Neuronal stem cell (in vitro differentiated cells): ENCODE measurements at regions not wholly inside any gene's neighbourhood (a gene's known extent, or its start where the extent isn't known, plus 50 kb on each side); places are given as distances from the start of the nearest gene placed in this dataset.

Source experiments
- DNase-seq: peaks from one replicate; pipeline ENCODE4 v3.0.0-alpha.2; 2013; ENCODE audit warnings: low spot score
- H2AFZ ChIP-seq: one replicate; pipeline ENCODE4 v1.6.1; 2013; ENCODE audit warnings: mild to moderate bottlenecking, low read length, inconsistent platforms
- H2AK5ac ChIP-seq: 2 replicates; pipeline ENCODE4 v1.6.1; 2013; ENCODE audit warnings: low read depth, mild to moderate bottlenecking, inconsistent platforms, low read length, moderate library complexity, mixed read lengths
- H2BK120ac ChIP-seq: 2 replicates; pipeline ENCODE4 v1.6.1; 2013; ENCODE audit warnings: low read depth, mild to moderate bottlenecking, inconsistent platforms, low read length, moderate library complexity, mixed read lengths
- H2BK12ac ChIP-seq: one replicate; pipeline ENCODE4 v1.6.1; 2013; ENCODE audit warnings: low read length, inconsistent platforms
- H2BK15ac ChIP-seq: 2 replicates; pipeline ENCODE4 v1.6.1; 2013; ENCODE audit warnings: mild to moderate bottlenecking, low read length, inconsistent platforms, mixed read lengths
- H2BK5ac ChIP-seq: one replicate; pipeline ENCODE4 v1.6.1; 2013; ENCODE audit warnings: inconsistent platforms, mild to moderate bottlenecking, low read length, moderate library complexity
- H3K14ac ChIP-seq: one replicate; pipeline ENCODE4 v1.6.1; 2013; ENCODE audit warnings: low read length, inconsistent platforms
- H3K18ac ChIP-seq: 2 replicates; pipeline ENCODE4 v1.6.1; 2013; ENCODE audit warnings: low read length, inconsistent platforms
- H3K23ac ChIP-seq: 2 replicates; pipeline ENCODE4 v1.6.1; 2013; ENCODE audit warnings: low read depth, mild to moderate bottlenecking, mixed read lengths, low read length, inconsistent platforms; ENCODE audit not compliant: poor library complexity
- H3K27ac ChIP-seq: replicated peaks from 3 replicates; pipeline ENCODE4 v1.5.1; 2013; ENCODE audit warnings: low read length, inconsistent platforms
- H3K27me3 ChIP-seq, 3 experiments: 2 replicates each; pipeline ENCODE4 v1.6.1; 2013; ENCODE audit warnings: low read length in 3 of 3, mild to moderate bottlenecking in 2 of 3, inconsistent platforms in 1 of 3, low read depth in 1 of 3, mixed read lengths in 1 of 3, moderate library complexity in 1 of 3; ENCODE audit not compliant: control insufficient read depth in 3 of 3, insufficient read depth in 3 of 3
- H3K36me3 ChIP-seq, 2 donors: replicated peaks in 1 of 2; 2 replicates each; pipeline ENCODE4 v1.6.1; 2013; ENCODE audit warnings: low read length in 2 of 2; ENCODE audit not compliant: control insufficient read depth in 2 of 2, insufficient read depth in 2 of 2
- H3K4ac ChIP-seq: 2 replicates; pipeline ENCODE4 v1.6.1; 2013; ENCODE audit warnings: inconsistent platforms, mild to moderate bottlenecking, low read length, moderate library complexity
- H3K4me1 ChIP-seq, 2 donors: 1 replicate in 1 of 2; 2 replicates in 1 of 2; pipeline ENCODE4 v1.6.1; 2013; ENCODE audit warnings: low read length in 2 of 2, low read depth in 1 of 2; ENCODE audit not compliant: control insufficient read depth in 2 of 2, insufficient read depth in 1 of 2
- H3K4me2 ChIP-seq: one replicate; pipeline ENCODE4 v1.6.1; 2013; ENCODE audit warnings: mild to moderate bottlenecking, low read length, inconsistent platforms; ENCODE audit not compliant: insufficient read depth, poor library complexity, severe bottlenecking
- H3K4me3 ChIP-seq, 2 donors: 2 replicates each; pipeline ENCODE4 v1.5.1; 2013; ENCODE audit warnings: low read length in 2 of 2, mild to moderate bottlenecking in 2 of 2, inconsistent platforms in 1 of 2, moderate library complexity in 1 of 2
- H3K79me1 ChIP-seq: one replicate; pipeline ENCODE4 v1.6.1; 2013; ENCODE audit warnings: low read depth, mild to moderate bottlenecking, inconsistent platforms, low read length, moderate library complexity
- H3K9ac ChIP-seq: one replicate; pipeline ENCODE4 v1.6.1; 2013; ENCODE audit warnings: mild to moderate bottlenecking, low read depth, low read length, inconsistent platforms; ENCODE audit not compliant: poor library complexity
- H3K9me3 ChIP-seq, 2 donors: replicated peaks in 1 of 2; 2 replicates each; pipeline versions ENCODE3 to v1.6.1; 2013; ENCODE audit warnings: low read length in 2 of 2, mild to moderate bottlenecking in 2 of 2, inconsistent platforms in 1 of 2, low read depth in 1 of 2, mixed read lengths in 1 of 2, moderate library complexity in 1 of 2; ENCODE audit not compliant: control insufficient read depth in 2 of 2, insufficient read depth in 1 of 2
- H4K8ac ChIP-seq: one replicate; pipeline ENCODE4 v1.6.1; 2013; ENCODE audit warnings: low read depth, mild to moderate bottlenecking, inconsistent platforms, low read length, moderate library complexity
- H4K91ac ChIP-seq: one replicate; pipeline ENCODE4 v1.6.1; 2013; ENCODE audit warnings: low read length, low read depth, mild to moderate bottlenecking, inconsistent platforms; ENCODE audit not compliant: poor library complexity
- WGBS, 2 donors: extraction: QIAGEN DNeasy Blood & Tissue Kit; methylation state at CpG; one replicate each; pipeline ENCODE4 v1.1.7; 2013; ENCODE audit warnings: missing lambda C conversion rate in 2 of 2, mixed read lengths in 1 of 2; ENCODE audit not compliant: insufficient read length in 2 of 2, insufficient replicate concordance in 1 of 2; ENCODE audit errors: extremely low coverage in 2 of 2; 5-methylcytosine and 5-hydroxymethylcytosine counted together

- no peak overlapping the region for H2BK120ac ChIP-seq
- no peak overlapping the region for H3K27ac ChIP-seq
- DNase-seq = no peak
- no peak overlapping the region for H2BK12ac ChIP-seq
- no peak overlapping the region for H2BK15ac ChIP-seq
- H3K79me1 ChIP-seq = no peaks in the 10 kb centered on the region
- H4K8ac ChIP-seq = no peak overlapping the region
- no peaks in the 10 kb centered on the region for H3K27me3 ChIP-seq
- no peaks in the 10 kb centered on the region for H3K36me3 ChIP-seq
- no peak overlapping the region for H2AK5ac ChIP-seq
- peaks cover 30 to 32% of the 10 kb centered on the region in 2 donors for H3K4me1 ChIP-seq
- H2BK5ac ChIP-seq = no peak overlapping the region
- no peak overlapping the region for H4K91ac ChIP-seq
- no peaks in the 10 kb centered on the region for H3K9me3 ChIP-seq
- H3K4me3 ChIP-seq = no peak overlapping the region
- no peak overlapping the region for H2AFZ ChIP-seq
- H3K4ac ChIP-seq = no peak overlapping the region
- H3K4me2 ChIP-seq = no peak overlapping the region
- H3K18ac ChIP-seq = no peak overlapping the region
- no peak overlapping the region for H3K23ac ChIP-seq
- H3K14ac ChIP-seq = no peak overlapping the region
- no CpG with 5 or more reads among the region's 10 CpGs for WGBS, 2 donors
- H3K9ac ChIP-seq = no peak overlapping the region
Observed at GRCh38 chr18:76264876-76265250, 230.2 kb downstream of the ZNF516 start.

GRCh38 chr18:76264198-76264875 is 230.7 kb downstream of the ZNF516 start:
- Histone ChIP-seq H3K4ac (no peak overlapping the region), H3K9ac (no peak overlapping the region), H3K14ac (no peak overlapping the region), H2AK5ac (no peak overlapping the region), H3K36me3 (no peaks in the 10 kb centered on the region), H2AFZ (no peak overlapping the region), H2BK15ac (no peak overlapping the region), H3K79me1 (no peaks in the 10 kb centered on the region), H3K4me1 (peaks cover 31 to 33% of the 10 kb centered on the region in 2 donors), H2BK120ac (no peak overlapping the region), H2BK5ac (no peak overlapping the region), H3K27me3 (no peaks in the 10 kb centered on the region), H3K4me3 (no peak overlapping the region), H3K4me2 (no peak overlapping the region), H3K18ac (peak overlapping the region; percentile 45), H3K23ac (no peak overlapping the region), H3K27ac (no peak overlapping the region), H4K8ac (no peak overlapping the region), H2BK12ac (peak overlapping the region; percentile 26), H4K91ac (no peak overlapping the region), H3K9me3 (no peaks in the 10 kb centered on the region)
- no peak for DNase-seq
- WGBS, 2 donors = no CpG with 5 or more reads among the region's 18 CpGs

- DNase-seq = no peak
- H3K23ac ChIP-seq = no peak overlapping the region
- peaks cover 34 to 38% of the 10 kb centered on the region in 2 donors for H3K4me1 ChIP-seq
- no peaks in the 10 kb centered on the region for H3K36me3 ChIP-seq
- peak overlapping the region; percentile 44 for H2BK15ac ChIP-seq
- no CpG with 5 or more reads among the region's 18 CpGs for WGBS, 2 donors
- no peak overlapping the region for H4K91ac ChIP-seq
- H2BK5ac ChIP-seq = no peak overlapping the region
- no peaks in the 10 kb centered on the region for H3K27me3 ChIP-seq
- H3K14ac ChIP-seq = no peak overlapping the region
- no peak overlapping the region for H3K4me3 ChIP-seq
- H4K8ac ChIP-seq = no peak overlapping the region
- H2BK120ac ChIP-seq = no peak overlapping the region
- no peak overlapping the region for H3K9ac ChIP-seq
- H3K9me3 ChIP-seq = no peaks in the 10 kb centered on the region
- no peak overlapping the region for H2AK5ac ChIP-seq
- peak overlapping the region; percentile 62 for H2AFZ ChIP-seq
- no peak overlapping the region for H3K4me2 ChIP-seq
- H3K4ac ChIP-seq = no peak overlapping the region
- no peak overlapping the region for H2BK12ac ChIP-seq
- peak overlapping the region; percentile 18 for H3K18ac ChIP-seq
- H3K79me1 ChIP-seq = no peaks in the 10 kb centered on the region
- peak overlapping the region; percentile 1 for H3K27ac ChIP-seq
Observed at GRCh38 chr18:76263046-76264005, 231.7 kb downstream of the ZNF516 start.

- no peak overlapping the region for H2BK12ac ChIP-seq
- H3K23ac ChIP-seq = no peak overlapping the region
- no peak overlapping the region for H2AK5ac ChIP-seq
- no peaks in the 10 kb centered on the region for H3K36me3 ChIP-seq
- peak overlapping the region; percentile 39 for H2AFZ ChIP-seq
- H3K18ac ChIP-seq = peak overlapping the region; percentile 46
- no peak overlapping the region for H4K91ac ChIP-seq
- no peaks in the 10 kb centered on the region for H3K9me3 ChIP-seq
- H3K27me3 ChIP-seq = no peaks in the 10 kb centered on the region
- no peak overlapping the region for H3K27ac ChIP-seq
- H3K9ac ChIP-seq = no peak overlapping the region
- no peak overlapping the region for H3K4me2 ChIP-seq
- no peak overlapping the region for H3K4ac ChIP-seq
- no peak for DNase-seq
- no peak overlapping the region for H2BK5ac ChIP-seq
- H4K8ac ChIP-seq = no peak overlapping the region
- no peak overlapping the region for H3K4me3 ChIP-seq
- no peak overlapping the region for H3K14ac ChIP-seq
- H3K4me1 ChIP-seq = peaks cover 36 to 38% of the 10 kb centered on the region in 2 donors
- H3K79me1 ChIP-seq = no peaks in the 10 kb centered on the region
- no peak overlapping the region for H2BK15ac ChIP-seq
- WGBS, 2 donors = no CpG with 5 or more reads among the region's 16 CpGs
- no peak overlapping the region for H2BK120ac ChIP-seq
Observed at GRCh38 chr18:76260941-76261472, 234.0 kb downstream of the ZNF516 start.
